HL-60 (cell line): ENCODE measurements at regions not wholly inside any gene's neighbourhood (a gene's known extent, or its start where the extent isn't known, plus 50 kb on each side); places are given as distances from the start of the nearest gene placed in this dataset.

Source experiments
- GABPA ChIP-seq: IDR thresholded peaks from 2 replicates; pipeline ENCODE4 v1.6.1; 2012; ENCODE audit warnings: low read depth
- POLR2AphosphoS5 ChIP-seq: IDR thresholded peaks from 2 replicates; pipeline ENCODE4 v1.6.1; 2012; ENCODE audit warnings: low read depth
- SPI1 ChIP-seq: IDR thresholded peaks from 2 replicates; pipeline ENCODE4 v1.6.1; 2012; ENCODE audit warnings: low read depth, mild to moderate bottlenecking, borderline replicate concordance
- TF ChIP-seq, protein P1 (sequence below): IDR thresholded peaks from one replicate; pipeline ENCODE4 v1.5.1; 2011; ENCODE audit warnings: low read length, control low read depth, inconsistent platforms; ENCODE audit not compliant: insufficient read depth
- TF ChIP-seq, protein P2 (sequence below): IDR thresholded peaks from 2 replicates; pipeline ENCODE4 v1.6.1; 2012; ENCODE audit warnings: low read depth; ENCODE audit not compliant: insufficient replicate concordance

DNA sequence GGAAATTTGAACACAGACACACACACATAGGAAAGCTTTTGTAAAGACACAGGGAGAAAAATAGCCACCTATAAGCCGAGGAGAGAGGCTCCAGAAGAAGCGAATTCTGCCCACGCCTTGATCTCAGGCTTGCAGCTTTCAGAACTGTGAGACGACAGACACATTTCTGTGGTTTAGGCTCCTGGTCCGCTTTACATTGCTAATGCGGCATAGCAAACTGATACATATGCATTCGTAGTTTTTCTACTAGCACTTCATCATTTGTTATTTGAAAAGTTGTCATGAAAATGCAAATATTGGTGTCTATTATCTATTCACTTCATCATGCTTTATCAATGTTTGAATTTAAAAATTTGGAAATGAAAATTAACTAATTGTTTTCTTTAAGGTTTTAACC lies 674.9 kb downstream of the SEMA5A start:
- TF ChIP-seq, protein P1, sequence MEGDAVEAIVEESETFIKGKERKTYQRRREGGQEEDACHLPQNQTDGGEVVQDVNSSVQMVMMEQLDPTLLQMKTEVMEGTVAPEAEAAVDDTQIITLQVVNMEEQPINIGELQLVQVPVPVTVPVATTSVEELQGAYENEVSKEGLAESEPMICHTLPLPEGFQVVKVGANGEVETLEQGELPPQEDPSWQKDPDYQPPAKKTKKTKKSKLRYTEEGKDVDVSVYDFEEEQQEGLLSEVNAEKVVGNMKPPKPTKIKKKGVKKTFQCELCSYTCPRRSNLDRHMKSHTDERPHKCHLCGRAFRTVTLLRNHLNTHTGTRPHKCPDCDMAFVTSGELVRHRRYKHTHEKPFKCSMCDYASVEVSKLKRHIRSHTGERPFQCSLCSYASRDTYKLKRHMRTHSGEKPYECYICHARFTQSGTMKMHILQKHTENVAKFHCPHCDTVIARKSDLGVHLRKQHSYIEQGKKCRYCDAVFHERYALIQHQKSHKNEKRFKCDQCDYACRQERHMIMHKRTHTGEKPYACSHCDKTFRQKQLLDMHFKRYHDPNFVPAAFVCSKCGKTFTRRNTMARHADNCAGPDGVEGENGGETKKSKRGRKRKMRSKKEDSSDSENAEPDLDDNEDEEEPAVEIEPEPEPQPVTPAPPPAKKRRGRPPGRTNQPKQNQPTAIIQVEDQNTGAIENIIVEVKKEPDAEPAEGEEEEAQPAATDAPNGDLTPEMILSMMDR, result no peak
- TF ChIP-seq GABPA, result no peak
- no peak for TF ChIP-seq POLR2AphosphoS5
- TF ChIP-seq, protein P2, sequence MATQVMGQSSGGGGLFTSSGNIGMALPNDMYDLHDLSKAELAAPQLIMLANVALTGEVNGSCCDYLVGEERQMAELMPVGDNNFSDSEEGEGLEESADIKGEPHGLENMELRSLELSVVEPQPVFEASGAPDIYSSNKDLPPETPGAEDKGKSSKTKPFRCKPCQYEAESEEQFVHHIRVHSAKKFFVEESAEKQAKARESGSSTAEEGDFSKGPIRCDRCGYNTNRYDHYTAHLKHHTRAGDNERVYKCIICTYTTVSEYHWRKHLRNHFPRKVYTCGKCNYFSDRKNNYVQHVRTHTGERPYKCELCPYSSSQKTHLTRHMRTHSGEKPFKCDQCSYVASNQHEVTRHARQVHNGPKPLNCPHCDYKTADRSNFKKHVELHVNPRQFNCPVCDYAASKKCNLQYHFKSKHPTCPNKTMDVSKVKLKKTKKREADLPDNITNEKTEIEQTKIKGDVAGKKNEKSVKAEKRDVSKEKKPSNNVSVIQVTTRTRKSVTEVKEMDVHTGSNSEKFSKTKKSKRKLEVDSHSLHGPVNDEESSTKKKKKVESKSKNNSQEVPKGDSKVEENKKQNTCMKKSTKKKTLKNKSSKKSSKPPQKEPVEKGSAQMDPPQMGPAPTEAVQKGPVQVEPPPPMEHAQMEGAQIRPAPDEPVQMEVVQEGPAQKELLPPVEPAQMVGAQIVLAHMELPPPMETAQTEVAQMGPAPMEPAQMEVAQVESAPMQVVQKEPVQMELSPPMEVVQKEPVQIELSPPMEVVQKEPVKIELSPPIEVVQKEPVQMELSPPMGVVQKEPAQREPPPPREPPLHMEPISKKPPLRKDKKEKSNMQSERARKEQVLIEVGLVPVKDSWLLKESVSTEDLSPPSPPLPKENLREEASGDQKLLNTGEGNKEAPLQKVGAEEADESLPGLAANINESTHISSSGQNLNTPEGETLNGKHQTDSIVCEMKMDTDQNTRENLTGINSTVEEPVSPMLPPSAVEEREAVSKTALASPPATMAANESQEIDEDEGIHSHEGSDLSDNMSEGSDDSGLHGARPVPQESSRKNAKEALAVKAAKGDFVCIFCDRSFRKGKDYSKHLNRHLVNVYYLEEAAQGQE, result no peak
- TF ChIP-seq SPI1, result no peak
